ENCODE measurements at regions not wholly inside any gene's neighbourhood (a gene's known extent, or its start where the extent isn't known, plus 50 kb on each side); places are given as distances from the start of the nearest gene placed in this dataset.
A peak's percentile ranks its signal among the peaks of the same experiment; 100 is the strongest.

DNA sequence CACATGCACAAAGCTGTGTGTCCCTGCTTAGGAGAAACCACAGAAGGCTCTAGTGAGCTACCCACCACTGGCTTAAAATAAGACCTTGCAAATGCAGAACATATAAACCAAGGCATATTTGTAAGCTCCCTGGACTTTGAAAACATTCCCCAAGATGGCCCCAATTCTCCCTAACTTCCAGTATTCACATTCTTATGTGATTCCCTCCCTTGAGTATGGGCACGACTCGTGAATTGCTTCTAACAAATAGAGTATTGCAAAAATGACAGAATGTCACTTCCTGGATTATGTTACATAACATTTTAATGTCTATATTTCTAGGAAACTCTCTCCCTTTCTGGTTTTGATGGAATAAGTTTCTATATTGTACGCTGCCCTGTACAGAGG lies 131.8 kb upstream of the MCTP2 start:
- no peak for DNase-seq

DNA sequence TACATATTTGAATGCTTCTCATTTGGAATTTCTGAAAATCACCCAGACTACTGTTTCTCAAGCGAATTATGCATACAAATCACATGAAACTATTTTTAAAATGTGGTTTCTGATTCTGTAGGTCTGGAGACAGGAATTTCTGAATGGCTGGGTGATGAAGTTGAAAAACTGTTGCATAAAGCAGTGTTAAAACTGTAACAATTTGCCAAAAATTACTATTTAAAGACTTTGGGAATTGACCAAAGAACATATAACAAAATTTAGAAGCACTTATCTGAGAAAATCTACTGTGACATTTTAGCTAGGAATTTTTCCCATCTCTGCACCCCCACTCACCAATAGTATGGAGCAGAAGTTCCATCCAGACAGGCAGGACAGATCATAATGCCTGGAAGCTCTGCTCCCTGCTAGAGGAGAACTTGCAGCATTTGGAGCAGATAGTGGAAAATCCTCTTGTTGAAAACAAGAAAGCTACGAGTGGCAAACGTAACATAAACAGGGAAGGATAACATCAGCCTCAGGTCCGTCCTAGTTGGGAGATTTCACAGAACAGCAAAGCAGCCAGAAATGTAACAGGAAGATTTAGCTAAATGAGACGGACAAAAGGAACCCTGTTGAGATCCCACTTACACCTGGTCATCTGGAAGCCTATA lies 132.3 kb upstream of the MCTP2 start:
- DNase-seq: no peak

DNA sequence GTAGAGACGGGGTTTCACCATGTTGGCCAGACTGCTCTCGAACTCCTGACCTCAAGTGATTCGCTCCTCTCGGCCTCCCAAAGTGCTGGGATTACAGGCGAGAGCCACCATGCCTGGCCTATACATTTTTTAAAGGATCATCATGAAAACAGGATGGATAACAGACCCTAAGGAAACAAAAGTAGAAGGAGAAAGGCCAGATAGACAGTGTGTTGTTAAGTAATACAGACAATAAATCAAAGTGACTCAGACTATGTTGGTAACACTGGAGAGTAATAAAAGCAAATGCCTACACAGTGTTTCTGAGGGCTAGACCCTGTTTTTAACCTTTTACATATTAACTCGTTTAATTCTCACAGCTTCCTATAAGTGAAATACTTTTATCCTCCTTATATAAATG lies 133.8 kb upstream of the MCTP2 start:
- DNase-seq: no peak

DNA sequence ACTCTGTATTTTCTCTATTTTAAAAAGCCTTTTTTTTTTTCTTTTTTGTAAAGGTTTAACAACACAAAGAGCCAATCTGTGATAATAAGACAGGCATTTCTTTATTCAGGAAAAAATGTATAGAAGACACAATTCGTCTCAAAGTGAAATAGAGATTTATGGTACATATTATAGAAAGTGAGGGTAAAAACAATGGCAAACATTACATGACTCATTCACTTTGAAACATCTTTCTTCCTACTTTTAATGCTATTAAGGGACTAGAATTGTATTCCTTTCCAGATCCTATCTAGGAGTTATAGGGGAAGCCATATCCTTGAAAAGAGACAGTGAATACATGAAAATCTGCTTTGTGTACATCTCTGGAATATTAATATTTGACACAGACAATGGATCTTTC lies 137.1 kb upstream of the MCTP2 start:
- DNase-seq: no peak

DNA sequence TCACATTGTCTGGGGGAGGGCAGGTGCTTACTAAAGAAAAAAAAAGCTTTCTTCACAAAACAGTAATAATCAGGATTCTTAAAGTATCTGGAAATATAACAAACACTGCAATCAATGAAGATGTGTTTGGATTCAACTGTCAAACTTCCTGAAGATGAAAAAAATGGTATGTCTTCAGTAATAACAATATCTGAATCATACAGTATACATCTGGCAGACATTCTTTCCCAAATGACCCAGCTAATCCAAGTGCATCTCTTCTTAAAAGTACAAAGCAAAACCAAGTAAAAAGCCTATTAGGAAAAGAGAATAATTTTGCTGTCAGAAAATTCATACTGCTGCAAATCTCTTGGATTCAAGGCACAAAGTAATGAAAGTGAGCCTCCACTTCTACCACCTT lies 145.0 kb upstream of the MCTP2 start:
- DNase-seq: no peak

DNA sequence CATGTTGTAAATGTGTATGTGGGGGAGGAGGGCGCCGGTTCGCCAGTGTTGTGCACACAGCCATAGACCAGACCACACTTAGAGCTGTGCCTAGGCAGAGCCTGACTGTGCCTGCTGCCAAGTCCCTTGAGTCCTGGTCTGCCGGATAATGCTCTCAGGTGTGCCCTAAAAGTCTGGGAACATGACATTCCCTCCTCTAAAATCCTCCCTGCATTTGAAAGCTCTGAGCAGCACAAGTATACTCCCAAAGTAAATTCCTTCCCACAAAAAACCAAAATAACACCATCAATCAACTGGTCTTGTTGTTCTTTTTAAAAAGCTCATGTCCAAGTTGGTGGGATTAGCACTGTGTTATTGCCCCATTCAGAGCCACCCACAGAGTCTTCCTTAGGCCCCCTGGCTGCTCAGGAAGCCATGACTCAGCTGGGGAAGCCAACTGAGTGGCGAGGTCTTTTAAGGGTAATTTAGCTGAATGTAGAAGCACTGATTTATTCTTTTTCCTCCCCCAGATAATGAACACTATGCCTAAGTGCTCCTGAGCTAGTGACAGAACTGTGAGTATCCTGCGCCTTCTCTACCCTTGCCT lies 147.8 kb upstream of the MCTP2 start:
- DNase-seq: no peak

DNA sequence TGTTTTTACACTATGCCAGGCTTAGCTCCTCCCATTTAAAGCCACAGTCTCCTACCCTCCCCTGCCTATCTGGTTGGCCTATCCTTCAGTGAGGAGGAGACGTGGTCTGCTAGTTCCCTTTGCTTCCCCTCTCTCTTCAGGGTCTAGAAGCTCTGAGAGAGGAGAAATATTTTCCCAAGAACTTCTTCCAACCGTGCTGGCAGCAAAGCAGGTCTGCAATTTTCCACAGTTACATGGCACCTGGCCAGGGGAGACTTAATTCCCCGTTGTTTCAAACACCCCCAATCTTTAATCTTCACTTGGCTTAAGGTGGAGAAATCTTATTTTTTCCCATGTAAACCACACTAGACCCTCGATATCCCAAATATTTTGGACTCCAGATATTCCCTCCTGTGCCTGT lies 149.5 kb upstream of the MCTP2 start:
- no peak for DNase-seq

DNA sequence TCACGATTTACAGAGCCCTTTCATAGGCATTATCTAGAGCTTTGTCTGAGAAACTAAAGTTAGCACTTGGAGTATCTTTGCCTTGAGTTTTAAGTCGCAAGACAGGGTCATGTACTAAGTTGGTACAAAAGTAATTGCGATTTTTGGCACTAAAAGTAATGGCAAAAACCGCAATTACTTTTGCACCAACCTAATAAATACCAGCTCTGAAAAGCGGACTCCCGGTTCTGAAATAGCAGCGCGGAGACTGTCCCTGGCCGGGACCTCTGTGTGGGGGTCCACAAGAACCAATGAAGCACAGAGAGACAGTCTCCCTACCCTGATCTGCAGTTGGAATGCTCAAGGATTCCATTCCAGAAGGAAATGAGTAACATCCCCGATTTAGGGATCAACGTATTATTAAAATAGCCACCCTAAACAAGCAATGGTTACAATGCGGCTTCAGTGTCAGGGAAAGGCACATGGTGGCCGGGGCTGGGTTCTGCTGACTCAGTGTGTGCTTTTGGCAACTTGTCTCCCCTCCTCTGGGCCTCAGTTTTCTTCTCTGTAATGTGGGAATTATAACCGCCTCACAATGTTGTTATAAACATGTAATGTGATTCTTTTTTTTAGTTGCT lies 150.3 kb upstream of the MCTP2 start:
- no peak for DNase-seq

DNA sequence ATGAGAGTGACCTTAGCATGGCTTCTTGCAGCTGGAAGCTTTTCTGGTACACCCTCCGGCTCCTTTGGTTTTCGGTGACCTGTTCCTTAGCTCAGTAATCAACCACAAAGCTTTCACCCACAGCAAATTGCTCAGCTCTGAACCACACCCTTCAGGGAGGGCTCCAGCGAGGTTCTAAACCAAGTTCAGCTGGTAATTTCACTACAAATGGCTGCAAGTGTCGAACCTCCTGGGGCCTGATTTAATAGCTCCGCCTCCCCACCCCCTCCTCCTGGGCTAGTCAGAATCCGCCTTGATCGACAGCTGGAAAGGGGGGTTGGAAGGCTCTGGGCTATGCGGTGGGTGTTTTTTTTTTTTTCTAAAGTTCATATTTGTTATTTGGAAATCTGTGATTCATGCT lies 150.9 kb upstream of the MCTP2 start:
- peak; percentile 9 for DNase-seq

DNA sequence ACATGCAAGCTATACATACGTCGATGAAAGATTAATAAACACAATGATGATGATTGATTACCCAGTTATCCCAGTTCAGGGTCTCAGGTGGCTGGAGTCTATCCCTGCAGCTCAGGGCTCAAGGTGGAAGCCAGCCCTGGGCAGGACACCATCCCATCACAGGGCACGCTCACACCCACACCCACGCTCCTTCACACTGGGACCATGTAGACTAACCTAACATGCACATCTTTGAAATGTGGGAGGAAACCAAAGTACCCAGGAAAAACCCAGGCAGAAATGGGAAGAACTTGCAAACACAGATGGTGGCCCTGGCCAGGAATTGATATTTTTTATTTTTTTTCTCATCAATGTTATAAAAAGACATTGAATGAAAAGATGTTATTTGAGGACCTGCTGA lies 151.4 kb upstream of the MCTP2 start:
- no peak for DNase-seq

DNA sequence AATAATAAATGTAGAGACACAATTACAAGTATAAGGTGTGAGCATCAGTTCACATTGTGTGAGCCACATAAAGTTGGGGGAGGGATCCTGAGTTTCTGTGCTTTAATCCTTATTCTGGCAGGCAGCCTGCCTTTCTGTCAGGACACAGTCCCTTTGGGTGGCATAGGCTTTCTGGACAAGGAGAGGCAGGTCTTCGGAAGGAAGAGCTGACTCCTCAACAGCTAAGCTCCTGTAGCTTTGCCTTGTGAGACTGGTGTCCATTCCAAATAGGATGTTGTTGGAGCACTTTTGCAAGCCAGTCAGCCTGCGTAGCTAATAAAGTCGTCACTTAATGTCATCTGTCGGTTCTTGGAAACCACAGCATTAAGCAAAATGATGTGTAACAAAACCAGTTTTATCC lies 151.9 kb upstream of the MCTP2 start:
- DNase-seq: no peak

DNA sequence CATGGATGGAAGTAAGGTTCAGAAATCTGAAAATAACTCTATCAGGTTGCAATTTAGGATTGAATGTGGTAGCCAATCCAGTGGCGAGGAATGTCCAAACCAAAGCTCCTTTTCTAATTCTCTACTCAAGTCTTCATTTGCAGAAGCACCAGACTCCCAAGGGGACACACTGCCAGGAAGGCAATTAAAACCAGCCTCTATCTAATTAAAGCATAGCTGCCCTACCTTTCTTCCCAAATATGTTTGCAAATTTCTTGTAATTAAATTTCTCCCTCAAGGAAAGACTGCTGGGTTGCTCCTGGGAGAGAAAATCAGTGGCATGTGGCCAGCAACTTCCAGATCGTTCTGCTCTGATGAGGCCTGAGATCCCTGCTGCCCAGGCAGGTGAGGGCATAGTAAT lies 153.4 kb upstream of the MCTP2 start:
- DNase-seq: no peak

DNA sequence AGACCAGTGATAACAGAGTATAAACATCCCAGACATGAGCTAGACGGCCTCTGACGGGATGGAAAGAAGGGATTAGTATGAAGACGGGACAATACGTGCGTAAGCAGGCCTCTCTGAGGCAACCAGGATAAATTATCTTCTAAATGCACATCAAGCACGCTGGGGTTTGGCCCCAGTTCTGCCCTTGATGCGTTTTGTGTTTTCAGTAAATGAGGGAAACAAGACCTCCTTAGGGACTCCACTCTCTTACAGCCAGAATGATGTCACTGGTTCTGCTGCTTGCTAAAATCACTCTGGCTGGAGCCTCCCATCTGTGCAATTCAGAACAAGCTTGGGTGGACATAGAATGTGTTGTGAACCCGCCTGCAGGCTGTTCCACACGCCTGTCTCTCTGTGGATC lies 156.0 kb upstream of the MCTP2 start:
- DNase-seq: no peak

DNA sequence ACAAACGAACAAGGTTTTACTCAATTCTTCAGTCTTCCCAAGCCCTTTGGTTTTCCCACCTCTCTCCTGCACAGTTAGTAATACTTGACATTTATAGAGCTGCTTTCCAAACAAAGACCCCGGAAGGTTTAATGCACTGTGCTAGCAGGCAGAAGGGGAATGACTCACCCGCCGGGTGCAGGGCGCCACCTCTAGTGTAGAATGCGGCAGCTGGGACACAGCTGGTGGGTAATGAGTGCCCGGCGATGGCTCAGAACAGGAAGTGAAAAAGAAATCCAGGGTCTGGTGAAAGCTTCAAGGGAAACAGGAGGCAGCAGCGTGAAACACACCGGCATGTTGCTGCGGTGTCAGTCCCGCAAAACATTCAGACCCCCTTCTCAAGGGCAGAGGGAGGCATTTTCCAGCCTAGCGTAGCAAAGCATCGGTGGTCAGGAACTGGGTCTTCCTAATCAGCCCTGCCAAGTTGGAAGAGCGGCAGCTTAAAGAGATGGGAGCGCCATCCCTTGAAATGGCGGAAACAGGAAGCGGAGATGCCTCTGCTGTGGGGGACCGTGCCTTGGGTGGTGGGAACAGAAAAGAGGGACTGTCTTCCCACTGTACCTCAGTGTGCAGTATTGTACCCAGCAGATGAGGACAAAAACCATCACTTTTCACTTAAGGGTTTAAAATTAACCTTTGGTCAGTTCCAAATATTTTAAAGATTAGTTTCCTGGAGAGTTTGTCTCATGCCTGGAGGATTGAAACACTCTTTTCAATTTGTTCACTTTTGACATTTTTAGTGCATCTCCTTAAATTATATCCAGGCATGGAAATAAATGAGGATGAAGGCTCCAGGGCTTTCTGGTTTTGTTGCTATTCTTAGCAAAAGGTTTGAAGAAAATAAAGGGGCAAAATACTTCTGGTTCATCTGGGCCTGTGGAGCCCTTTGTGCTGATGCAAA lies 160.7 kb upstream of the MCTP2 start:
- no peak for DNase-seq

DNA sequence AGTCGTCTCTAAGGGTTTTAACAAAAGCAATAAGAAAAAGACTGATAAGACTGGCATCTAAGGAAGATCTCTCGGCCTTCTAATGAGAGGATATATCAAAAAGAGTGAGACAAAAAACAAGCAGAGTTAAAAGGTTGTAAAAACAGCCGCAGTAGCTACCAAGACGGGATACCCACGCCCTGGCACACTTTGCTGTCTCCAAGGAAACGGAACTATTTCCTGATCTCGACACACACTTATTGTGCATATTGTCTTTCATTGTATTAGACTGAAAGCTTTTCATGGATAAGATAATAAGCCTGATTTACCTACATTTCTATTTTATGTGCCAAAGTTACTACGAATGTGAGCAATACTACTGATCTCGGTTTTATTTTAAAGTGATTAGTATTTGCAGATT lies 161.5 kb upstream of the MCTP2 start:
- no peak for DNase-seq

DNA sequence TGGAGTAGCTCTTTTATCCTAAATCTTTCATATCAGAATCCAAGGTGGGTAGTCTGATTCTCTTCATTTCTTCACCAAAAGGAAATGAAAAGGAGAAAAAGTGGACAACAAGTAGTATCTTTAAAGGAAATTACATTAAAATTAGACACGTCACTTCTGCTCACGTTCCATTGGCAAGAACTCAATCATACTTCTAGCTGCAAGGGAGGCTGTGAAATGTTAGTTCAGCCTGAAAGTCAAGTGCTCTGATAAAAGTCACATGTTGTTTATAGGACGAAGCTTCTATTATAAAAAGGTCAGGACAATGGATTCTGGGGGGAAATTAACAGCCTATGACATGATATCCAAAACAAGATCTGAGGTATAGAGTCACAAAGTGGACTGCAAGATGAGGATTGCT lies 164.6 kb upstream of the MCTP2 start:
- no peak for DNase-seq

DNA sequence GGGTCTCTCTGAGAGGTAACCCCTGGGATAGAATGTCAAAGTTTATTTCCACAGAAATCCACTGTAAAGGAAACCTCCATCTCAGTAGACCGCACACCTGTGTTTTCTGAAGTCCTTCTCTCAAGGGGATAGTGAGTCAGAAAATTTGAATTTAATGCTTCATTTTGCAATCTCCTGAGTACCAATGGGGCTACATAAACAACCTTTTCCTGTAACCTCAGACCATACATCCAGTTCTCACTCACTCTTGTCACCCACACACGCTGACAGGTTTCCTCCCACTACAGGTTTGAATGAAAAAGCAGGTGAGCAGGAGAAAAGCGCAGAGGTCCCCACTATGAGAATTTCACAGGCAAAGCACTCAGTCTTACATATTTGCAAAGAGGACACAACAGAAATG lies 165.3 kb upstream of the MCTP2 start:
- no peak for DNase-seq

DNA sequence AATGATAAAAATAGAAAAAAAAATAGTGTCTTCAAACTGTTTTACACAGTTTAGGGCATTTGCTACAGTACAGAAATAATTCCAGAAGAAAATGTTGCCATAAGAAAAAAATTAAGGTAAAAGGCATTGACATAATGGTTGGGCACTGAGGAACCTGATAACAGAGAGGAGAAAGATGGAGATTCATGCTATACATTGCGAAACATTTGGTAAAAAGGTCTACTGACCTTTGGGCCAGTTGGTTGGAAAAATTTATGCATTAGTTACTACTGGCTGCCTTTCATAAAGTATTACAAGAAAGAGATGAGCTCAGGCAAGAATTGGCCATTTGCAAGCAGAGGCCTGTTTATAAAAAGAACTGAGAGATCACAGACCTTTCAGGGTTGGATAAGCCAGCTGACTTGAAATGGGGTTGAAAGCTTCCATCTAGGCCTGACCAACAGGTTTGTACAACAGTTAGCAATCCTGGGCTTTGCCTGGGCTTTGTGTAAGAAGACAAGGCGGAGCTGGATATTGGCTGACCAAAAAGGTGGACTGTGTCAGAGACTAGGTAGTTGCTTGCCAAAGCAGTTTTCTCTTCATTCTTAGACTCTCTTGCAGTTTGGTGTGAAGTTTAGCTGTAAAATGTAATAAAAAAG lies 166.6 kb upstream of the MCTP2 start:
- no peak for DNase-seq

DNA sequence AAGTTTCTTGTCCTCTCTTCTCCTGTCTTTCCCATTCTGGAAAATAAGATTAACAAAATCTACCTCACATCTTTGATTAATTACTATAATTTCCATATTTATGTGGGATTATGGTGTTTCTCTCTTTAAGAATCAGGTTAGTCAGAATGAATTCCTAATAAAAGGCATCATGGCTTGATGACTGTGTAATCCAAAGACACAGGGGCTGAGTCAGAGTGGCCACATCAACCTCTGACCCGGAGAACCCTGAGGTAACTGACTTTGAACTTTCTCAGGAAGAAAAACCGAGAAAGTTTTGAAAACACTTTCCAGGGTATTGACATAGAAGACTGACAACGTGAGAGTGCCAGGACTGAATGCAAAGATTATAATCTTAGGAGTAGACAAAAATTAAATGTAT lies 170.3 kb upstream of the MCTP2 start:
- no peak for DNase-seq

DNA sequence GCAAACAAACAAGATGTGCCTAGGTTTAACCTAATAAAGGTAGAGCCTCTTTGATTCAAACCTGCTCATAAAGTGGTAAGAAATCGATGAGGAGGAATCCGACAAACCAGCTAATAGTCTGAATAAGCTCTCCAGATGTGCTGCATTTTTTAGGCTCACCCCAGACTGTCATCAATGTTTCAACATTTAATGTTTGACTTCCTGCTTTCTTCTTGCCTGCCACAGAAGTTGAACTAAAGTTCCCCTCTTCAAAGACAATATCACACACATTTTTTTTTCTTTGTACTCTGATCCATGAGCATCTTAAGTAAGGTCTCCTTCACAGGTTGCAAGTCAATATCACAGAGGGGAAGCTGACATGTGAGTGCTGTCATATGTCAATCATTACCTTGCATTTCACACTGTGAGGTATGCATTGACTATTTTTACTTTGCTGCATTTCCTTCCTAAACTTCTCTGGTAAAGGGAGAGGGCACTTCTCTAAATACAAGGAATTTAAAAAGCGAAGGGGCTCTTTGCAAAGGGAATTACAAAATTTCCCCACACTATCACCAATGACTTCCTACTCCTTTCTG lies 172.3 kb upstream of the MCTP2 start:
- no peak for DNase-seq

DNA sequence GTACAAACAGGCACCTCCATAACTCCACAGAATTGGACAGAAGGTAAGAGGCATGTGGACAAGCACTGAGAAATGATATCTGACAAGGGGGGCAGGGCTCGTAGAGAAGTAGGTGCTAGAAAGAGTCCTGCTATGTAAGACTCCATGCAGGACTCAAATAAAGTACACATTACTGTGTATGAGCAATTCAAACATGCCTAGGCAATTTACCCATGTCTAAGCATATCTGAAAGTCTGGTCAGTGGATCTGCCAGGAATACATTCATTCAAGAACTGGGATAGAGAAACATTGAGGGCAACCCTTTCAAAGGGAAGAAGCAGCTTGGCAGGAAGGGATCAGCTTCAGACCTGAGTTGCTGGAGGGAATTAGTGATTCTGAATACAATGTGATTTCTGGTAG lies 174.1 kb upstream of the MCTP2 start:
- DNase-seq: no peak

DNA sequence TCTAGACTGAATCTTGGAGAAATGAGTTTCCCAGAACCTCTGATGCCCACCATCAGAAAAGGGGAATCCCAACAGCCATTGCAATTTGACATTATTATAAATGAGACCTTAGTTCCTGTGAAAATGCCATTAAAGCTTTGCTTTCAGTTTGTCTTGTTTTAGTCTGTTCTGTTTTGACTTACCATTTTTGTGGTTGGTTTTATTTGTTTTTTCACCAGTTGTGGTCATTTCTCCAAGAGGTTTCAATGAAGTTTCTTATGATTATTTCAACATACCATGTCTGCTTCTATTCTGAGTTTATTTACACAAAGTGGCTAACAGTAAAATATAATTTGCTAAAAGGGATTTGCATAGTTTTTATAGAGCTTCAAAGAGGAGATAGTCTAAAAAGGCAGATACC lies 175.0 kb upstream of the MCTP2 start:
- no peak for DNase-seq

DNA sequence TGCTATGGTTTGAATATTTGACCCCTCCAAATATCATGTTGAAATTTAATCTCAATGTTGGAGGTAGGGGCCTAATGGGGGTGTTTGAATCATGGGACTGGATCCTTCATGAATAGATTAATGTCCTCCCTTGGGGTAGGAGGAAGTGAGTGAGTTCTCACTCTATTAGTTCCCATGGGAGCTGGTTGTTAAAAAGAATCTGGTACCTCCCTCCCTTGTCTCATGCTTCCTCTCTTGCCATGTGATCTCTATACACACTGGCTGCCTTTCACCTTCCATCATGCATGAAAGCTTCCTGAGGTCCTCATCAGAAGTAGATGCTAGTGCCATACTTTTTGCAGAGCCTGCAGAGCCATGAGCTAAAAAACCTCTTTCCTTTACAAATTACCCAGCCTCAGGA lies 177.7 kb upstream of the MCTP2 start:
- DNase-seq: no peak
